HG03280 (cell line): ENCODE measurements at regions not wholly inside any gene's neighbourhood (a gene's known extent, or its start where the extent isn't known, plus 50 kb on each side); places are given as distances from the start of the nearest gene placed in this dataset.
"Not testable (repeated sequence)": the region's sequence is repeated elsewhere in the genome, so short reads cannot be mapped to it uniquely, and the experiment has no call there.

Source experiments
- ATAC-seq: cut with Tn5 transposase; IDR thresholded peaks from one replicate; pipeline ENCODE4 v1.9.1; 2021; ENCODE audit warnings: mild to moderate bottlenecking, moderate library complexity; ENCODE audit not compliant: unreplicated experiment

DNA sequence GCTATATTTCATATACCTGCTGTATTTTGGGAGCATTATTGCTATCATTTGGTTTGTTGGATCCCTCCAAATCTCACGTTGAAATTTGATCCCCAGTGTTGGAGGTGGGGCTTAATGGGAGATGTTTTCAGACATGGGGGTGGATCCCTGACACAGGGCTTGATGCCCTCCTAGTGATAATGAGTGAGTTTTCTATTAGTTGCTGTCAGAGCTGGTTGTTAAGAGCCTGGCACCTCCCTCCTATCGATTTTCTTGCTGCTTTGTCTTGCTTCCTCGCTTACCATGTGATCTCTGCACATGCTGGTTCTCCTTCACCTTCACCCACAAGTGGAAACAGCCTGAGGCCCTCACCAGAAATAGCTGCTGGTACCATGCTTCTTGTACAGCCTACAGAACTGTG lies 259.9 kb upstream of the STARD13 start:
- no peak for ATAC-seq

DNA sequence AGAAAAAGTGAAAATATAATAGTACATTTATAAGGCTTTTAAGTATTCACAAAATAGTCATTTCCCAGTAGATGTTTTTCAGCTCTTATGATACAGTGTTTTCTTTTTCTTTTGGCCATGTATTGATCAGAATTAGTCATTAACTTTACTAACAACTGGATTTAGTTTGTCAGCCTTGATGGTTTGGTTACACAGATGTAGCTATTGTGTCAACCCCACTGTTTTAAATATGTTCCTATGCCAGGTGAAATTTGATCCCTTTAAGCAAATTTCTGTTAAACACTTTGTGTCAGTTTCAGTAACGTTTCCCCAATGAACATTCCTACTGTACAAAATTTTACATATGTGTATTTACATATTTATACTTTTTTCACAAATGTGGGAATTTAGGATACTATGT lies 261.5 kb upstream of the STARD13 start:
- ATAC-seq, result no peak

DNA sequence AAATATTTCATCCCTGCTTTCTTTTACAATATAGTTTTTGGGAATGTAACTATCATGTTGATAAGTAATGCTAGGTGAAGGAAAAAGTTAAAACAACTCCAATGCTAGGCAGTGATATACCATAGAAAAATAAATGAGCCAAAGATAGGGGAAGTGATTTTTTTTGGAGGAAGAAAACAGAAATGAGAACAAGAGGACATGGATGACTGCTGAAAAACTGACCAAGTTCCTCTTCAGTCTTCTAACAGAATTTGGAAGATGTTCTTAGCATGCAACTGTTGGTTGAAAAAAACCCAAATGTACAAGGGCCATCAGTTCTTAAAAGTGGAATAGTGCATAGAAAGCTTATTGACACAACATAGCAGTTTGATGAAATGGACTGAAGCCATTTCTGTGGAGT lies 262.5 kb upstream of the STARD13 start:
- no peak for ATAC-seq

DNA sequence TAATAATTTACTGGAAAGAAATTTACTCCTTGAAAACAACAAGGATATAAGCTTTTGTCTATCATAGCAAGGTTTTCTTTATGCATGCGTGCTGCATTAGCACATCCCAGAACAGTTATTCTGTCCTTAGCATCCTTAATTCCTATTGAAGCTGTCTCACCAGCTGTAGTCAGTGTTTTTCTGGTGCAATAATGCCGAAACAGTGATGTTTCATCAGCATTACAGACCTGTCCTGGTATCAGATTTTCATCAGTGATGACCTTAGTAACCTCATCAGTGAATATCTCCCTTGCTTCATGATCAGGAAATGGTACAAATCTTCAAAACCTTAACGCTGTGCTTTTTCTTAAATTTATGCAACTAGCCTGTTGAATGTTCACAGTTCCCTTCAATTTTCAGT lies 264.7 kb upstream of the STARD13 start:
- no peak for ATAC-seq

DNA sequence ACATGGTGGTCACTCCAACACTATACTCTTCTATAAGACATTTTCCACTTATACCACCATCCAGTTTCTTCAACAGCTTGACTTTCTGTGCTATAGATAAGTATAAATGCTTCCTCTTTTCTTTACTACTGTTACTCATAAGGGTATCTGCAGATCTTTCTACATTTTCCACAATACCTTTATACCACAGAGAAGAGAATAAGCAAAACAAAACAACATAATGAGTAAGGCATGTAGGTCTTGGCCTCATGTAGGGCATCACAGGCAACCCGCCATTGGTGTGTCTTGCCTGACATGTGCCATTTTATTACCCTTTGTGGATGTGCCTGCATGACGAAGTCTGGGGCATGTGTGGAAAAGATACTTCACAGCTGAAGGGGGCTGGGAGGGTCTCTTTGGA lies 265.3 kb upstream of the STARD13 start:
- ATAC-seq, result no peak

DNA sequence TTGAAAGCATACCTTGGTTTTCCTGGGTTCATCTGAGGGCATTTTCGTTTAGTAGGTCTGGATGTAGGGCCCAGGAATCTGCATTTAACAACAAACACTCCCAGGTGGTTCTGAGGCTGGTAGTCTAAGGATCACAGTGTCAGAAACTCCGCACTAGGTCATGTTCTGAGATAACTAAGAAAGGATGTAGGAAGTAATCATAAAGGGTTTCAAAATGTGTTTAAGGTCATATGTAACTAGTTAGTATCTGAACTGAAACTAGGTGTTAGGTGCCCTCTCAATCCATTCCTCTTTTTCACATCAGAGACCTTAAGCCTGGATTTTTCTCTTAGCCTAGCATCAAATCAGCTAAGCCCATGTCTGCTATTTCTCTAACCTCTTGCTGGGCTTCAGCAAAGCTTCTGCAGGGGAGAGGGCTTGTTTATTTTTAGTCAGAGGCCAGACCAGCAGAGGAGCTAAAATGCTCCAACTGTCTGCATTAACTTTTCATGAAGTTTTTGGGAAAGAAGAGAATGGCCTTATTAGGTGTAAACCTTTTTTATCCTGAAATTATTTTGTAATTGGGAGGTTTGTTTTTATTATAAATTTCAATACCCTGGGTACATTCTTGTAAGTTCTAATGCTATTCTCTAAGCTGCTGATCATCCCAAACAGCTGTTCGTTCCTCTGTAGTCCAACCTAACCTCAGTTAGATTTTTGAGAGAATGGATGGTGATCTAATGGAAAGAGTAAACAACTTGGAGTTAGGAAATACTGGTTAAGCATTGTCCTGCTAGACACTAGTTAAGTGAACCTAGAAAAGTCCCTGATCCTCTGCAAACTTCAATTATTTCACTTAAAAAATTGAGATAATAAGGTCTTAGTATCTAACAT lies 262.8 kb upstream of the RFC3 start:
- ATAC-seq, result peak; percentile 83

DNA sequence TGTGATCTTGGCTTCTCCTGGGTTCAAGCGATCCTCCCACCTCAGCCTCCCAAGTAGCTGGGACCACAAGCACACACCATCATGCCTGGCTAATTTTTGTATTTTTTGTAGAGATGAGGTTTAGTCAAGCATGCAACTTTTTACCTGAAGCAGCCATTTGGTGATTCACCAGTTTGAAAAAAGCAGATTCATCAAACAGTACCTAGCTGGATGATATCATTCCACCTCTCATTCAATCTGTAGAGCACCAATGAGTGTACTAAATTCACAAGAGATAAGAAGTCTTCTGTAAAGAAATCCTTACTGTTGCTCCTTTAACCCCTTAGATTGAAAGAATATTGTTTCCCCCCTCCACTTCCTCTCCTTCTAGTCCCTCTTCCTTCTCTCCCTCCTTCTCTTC lies 261.1 kb upstream of the RFC3 start:
- ATAC-seq, result no peak

DNA sequence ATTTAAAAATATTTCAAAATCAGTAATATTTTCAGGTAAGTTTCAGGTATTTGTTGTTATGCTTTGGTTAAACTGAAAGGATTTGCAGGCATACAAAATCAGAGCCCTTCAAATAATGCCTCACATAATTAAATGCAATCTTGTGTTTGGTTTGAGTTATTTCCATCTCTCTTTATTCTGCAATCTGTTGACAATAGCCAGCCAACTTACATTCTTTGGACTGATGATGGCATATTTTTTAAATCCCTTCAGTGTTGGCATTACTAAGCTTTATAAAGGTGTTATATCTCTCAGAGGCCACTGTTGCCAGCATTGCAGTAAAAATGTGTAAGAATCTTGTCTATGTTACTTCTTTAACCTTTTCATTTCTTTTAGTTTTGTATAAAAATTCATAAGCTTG lies 257.2 kb upstream of the RFC3 start:
- no peak for ATAC-seq

DNA sequence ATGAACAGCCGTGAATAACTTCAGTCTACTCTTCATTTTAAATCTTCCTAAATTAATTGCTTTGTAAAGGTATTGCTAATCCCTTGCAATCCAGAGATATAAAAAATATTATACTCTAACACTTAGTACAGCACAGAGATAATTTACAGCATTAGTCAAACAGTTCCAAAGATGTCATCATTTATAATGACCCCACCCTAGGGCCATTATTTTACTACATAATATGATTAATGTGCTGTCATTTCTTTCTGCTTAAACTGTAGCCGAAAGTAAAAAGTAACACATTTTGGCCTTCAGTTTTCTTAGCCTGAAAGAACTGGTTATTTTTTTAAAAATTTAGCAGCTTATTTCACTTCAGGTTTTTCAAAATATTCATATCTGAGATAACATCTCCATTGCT lies 256.3 kb upstream of the RFC3 start:
- no peak for ATAC-seq

DNA sequence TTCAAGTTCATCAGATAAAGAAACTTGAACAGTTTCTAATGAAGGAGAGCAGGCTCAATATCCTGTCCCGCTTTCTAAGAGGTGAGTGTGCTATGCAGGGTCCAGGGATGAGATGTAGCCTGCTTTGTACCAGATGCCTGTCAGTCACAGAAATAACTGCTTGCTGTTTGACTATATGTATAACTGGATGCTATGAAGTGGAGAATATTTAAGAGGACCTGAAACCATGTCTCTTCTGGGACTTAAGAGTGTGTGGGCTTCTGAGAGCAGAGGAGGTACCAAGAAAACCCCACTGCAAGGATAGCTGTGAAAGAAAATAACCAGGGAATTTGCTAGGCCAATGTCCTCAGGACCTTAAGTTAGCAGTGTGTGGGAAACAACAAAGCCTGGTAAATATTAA lies 246.3 kb upstream of the RFC3 start:
- ATAC-seq, result no peak

DNA sequence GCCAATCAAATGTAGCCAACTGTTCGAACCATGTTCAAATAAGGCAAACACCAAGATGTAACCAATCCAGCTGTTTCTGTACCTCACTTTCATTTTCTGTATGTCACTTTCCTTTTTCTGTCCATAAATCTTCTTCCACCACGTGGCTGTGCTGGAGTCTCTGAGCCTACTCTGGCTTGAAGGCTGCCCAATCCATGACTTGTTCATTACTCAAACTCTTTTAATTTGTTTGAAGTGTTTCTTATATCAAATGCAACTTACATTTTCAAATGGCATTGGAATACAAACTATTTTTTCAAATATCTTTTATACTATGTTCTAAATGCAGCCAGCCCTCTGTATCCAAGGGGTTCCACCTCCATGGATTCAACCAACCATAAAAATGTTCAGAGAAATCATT lies 245.6 kb upstream of the RFC3 start:
- ATAC-seq, result not testable (repeated sequence)

DNA sequence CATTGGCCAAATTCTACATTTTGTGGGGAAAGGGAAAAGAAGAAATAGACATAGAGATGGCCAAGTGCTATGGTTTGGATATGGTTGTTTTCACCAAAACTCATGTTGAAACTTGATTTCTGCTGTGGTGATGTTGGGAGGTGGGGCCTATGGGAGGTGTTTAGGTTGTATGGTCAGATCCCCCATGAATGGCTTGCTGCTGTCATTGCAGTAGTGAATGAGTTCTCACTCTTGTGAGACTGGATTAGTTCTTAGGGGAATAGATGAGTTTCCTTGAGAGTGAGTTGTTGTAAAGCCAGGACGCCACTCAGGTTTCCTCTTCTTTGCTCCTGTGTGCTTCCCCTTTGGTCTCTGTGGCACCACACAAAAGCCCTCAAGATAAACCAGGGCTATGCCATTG lies 242.6 kb upstream of the RFC3 start:
- ATAC-seq, result no peak

DNA sequence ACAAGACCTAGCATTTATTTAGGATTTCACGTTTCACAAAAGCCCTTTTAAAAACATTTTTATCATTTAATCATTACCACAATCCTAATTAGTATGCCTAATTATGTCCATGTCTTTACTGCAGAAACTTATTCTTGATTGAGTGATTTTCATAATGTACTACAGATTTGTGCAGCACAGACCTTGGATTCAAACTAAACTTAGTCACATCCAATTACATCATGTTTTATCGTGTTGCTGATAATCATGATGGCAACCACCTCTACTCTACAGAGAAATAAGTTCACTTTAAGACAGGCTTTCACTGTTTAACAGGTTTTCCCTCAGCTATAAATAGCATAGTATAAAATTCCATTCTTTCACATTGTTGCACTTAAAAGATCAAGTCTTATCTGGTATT lies 240.9 kb upstream of the RFC3 start:
- no peak for ATAC-seq

DNA sequence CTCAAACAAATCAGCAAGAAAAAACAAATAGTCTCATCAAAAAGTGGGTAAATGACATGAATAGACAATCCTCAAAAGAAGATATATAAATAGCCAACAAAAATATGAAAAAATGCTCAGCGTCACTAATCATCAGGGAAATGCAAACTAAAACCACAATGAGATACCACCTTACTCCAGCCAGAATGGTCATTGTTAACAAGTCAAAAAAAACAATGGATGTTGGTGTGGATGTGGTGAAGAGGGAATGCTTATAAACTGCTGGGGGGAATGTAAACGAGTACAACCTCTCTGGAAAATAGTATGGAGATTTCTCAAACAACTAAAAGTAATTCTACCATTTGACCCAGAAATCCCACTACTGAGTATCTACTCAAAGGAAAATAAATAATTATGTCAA lies 239.2 kb upstream of the RFC3 start:
- no peak for ATAC-seq

DNA sequence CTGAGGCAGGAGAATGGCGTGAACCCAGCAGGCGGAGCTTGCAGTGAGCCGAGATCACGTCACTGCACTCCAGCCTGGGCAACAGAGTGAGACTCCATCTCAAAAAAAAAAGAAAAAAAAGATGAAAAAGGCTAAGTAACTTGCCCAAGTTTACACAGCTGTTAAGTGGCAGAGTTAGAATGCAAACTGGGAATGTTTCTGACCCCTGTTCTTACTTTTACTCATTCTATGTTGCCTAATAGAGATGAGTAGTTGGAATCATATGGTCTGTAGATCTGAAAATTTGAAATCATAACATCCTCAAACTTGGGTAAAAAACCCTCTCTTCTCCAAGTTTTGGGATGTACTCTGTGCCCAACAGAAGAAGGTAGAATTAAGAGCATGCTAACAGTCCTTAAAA lies 235.8 kb upstream of the RFC3 start:
- ATAC-seq, result no peak

DNA sequence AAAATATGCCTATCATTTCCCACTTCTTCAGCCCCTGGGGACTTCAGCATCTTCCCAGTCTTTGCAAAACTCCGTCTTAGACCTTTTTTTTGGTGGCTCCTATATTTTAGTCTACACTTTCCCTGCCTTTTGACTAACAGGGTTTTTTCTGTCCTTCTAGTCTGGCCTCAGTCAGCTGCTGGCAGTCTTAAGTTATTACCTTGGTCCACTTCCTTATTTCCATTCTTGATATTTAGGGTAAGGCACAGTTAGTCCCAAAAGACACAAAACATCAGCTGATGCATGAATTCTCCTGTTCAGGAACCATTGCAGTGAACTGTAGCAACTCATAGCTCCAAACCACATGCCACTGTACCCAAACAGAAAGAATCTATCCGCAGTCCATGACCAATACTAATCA lies 234.6 kb upstream of the RFC3 start:
- ATAC-seq, result no peak

DNA sequence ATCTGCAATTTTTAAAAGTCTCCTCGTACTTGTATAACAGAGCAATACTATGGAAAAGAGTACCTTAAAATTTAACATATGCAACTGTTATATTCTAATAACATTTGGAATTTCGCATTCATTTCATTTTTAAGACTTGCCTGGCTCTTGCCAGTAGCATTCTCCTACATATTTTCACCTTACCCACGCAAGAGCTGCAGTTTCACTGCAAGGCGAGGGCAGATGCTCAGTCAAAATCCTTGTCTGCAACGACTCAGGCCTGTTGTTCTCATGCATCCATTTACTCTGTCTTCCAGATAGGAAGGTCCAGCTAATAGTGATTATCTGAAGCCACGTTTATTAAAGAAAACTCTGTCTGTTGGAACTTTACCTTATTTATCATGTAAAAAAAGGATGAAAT lies 227.0 kb upstream of the RFC3 start:
- no peak for ATAC-seq

DNA sequence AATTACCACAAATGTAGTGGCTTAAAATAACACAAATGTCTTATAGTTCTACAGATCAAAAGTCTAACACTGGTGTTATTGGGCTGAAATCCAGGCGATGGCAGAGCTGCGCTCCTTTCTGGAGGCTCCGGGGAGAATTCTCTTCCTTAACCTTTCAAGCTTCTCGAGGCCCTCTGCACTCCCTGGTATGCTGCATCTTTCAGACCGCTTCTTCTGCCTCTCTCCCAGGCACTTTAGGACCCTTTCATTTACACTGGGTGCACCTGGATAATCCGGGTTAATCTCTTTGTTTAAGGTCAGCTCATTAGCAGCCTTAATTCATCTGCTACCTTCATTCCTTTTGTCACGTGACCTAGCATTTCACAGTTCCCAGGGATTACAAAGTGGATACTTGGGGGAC lies 211.3 kb upstream of the RFC3 start:
- no peak for ATAC-seq

DNA sequence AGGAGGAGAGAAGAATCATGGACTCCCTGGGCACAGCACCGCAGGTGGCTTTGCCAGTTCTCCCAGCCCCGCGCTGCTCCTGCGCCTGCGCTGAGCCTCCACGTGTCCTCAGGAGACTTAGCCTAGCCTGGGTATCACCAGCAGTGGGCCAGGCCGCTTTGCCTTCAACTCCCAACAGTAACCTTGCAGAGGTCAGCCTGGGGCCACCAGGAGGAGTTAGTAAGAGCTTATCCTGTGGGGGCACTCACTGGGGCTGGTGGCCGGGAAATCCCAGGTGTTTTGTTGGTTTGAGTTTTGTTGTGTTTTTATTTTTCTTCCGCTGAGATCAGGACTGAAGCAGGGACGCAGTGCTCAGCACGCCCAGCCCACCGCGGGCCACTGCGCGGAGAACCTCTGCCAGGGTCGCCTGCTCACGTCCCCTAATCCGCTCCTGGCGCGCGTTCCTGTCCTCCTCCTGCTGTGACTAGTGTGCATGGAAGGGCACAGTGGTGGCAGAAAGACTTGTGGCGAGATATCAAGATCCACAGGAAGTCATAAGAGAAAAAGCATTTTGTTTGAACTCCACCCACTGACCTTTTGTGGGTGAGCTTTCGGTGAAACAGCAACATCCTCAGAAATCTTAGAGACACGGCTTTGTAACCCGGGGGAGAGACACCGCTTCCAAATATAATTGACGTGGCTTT lies 207.4 kb upstream of the RFC3 start:
- ATAC-seq, result no peak

DNA sequence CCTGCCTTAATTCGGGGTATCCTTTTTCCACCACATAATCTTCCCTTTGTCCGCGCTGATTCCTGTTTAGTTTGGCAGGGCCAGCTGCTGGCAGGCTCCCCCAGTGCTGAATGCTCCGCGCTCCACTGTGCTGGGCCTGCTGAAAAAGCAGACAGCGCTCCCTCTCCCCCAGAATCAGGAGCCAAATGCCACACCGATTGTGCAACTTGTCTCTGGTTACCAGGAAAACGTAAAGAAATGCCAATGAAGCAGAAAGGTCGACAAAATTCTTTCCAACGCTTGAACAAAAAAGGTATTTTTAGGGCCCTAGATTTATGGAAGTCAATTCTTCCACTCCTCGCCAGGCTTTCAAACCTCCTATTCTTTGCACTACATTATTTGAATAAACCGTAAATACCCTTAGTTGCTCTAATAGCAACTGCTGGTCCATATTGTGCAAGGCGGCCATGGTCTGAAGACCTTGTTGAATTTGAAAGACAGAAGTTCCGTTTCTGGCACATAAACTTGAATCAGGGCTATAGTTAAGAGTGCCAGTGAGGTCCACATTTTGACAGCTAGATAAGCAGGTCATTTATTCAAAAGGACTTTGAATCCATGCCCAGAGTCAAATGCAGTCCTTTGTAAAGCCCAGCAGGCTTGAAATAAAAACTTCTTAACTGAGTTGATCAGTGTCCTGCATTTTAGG lies 206.7 kb upstream of the RFC3 start:
- no peak for ATAC-seq

DNA sequence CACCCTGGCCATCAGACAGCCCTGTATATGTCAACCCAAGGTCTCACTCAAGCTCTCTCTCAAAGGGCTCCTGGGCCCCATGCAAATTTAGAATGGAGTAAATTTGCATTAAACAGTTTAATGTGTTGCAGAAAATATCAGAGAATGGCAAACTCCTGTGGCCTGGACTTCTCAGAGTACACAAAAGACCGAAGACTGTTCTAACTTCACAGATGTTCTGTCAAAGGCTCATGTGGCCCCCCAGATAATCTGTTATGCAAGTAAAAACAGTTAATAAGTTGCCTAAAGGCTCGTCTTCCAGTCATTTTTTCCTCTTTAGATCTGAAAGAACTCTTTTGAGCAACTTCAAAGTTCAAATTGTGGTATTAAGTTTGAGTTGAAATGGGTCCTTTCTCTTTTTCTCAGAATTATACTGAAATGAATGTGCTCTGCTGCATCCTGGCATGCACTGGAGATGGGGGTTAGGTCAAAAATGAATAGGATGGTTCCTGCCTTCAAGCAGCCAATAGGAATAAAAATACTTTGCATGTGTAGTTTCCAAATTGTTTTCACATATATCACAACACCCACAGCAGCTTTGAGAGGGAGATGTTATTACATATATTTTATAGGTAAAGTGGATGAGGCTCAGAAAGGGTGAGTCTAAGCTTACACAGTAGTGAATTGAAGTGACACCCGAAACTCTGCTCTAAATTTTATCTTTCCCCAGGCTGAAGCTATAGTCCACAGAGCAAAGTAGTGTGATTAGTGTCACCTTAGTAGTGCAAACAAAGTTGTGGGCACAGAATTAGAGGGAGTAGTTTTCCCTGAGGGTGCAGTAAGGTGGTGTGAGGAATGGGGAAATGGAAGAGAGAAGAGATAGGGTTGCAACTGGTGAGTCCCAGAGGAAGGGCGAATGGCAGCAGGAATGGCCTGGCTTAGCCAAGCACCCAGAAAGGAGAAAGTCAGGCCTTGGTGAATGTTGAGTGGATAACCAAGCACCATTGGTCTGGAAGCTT lies 205.0 kb upstream of the RFC3 start:
- ATAC-seq, result peak; percentile 47
